ENCODE measurements at regions not wholly inside any gene's neighbourhood (a gene's known extent, or its start where the extent isn't known, plus 50 kb on each side); places are given as distances from the start of the nearest gene placed in this dataset.

DNA sequence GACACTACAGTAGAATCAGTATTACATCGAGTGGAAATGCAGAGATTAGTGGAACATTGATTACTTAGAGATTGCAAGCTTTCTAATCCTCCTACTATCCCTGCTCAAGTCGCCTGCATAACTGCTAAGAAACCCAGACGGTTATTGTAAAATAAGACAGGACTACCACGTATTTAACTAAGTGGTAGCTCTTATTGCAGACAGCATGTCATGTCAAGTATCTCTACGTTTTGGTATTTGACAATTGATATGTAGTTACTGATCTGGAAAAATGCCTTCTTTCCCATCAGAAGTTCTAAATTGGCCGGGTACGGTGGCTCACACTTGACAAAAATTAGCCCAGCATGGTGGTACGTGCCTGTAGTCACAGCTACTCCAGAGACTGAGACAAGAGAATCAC is 404.1 kb downstream of the CBLN2 start:
- no peak overlapping the region for H3K4me3 ChIP-seq
- no peak for DNase-seq (ENCODE audit: low read depth in 1 of 2, low spot score in 1 of 2)
- no peaks in the 10 kb centered on the region for H3K4me1 ChIP-seq (ENCODE audit: low read depth)
- no peaks in the 10 kb centered on the region for H3K27me3 ChIP-seq
- H3K36me3 ChIP-seq: no peaks in the 10 kb centered on the region
- TF ChIP-seq, protein P1, sequence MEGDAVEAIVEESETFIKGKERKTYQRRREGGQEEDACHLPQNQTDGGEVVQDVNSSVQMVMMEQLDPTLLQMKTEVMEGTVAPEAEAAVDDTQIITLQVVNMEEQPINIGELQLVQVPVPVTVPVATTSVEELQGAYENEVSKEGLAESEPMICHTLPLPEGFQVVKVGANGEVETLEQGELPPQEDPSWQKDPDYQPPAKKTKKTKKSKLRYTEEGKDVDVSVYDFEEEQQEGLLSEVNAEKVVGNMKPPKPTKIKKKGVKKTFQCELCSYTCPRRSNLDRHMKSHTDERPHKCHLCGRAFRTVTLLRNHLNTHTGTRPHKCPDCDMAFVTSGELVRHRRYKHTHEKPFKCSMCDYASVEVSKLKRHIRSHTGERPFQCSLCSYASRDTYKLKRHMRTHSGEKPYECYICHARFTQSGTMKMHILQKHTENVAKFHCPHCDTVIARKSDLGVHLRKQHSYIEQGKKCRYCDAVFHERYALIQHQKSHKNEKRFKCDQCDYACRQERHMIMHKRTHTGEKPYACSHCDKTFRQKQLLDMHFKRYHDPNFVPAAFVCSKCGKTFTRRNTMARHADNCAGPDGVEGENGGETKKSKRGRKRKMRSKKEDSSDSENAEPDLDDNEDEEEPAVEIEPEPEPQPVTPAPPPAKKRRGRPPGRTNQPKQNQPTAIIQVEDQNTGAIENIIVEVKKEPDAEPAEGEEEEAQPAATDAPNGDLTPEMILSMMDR (IDR thresholded peaks at IDR 0.05; ENCODE audit: low read depth, low read length): no peak
- H3K9me3 ChIP-seq (ENCODE audit: low read depth): no peaks in the 10 kb centered on the region
- no peak overlapping the region for H3K27ac ChIP-seq

DNA sequence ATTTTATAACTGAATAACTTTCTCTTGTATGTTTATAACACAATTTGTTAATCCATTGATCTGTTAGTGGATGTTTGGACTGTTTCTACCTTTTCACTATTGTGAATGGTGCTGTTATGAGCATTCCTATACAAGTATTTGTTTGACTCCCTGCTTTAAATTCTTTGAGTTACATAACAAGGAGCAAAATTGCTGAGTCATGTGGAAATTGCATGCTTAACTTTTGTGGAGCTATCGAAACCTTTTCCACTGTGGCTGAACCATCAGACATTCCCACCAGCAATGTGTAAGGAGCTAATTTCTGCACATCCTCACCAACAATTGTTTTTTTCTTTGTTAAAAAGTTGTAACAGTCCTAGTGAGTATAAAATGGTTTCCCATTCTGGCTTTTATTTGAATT is 415.5 kb downstream of the CBLN2 start:
- Histone ChIP-seq H3K4me1 (ENCODE audit: low read depth) (no peaks in the 10 kb centered on the region), H3K9me3 (ENCODE audit: low read depth) (no peaks in the 10 kb centered on the region), H3K27me3 (no peaks in the 10 kb centered on the region), H3K4me3 (no peak overlapping the region), H3K27ac (no peak overlapping the region), H3K36me3 (no peaks in the 10 kb centered on the region)
- DNase-seq (ENCODE audit: low read depth in 1 of 2, low spot score in 1 of 2): no peak
- TF ChIP-seq, protein P1 (IDR thresholded peaks at IDR 0.05; ENCODE audit: low read depth, low read length): no peak

DNA sequence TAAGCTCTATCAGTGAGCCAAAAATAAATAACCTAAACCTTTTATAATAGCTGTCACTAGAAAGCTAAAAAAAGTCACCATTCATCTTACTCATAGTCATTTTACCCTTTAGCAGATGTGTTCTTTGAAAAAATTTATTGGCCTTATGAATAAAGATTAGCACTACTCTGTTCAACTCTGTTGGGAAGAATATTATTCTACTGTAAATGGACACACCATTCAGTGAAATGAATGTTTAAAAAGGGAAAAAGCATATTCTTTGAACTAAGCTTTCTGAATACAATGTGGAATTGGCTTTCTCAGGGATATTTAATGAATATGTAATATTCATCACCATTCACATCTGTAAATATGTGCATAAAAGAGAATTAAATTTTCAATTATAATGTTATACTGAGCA is 422.0 kb downstream of the CBLN2 start:
- H3K27ac ChIP-seq: no peak overlapping the region

DNA sequence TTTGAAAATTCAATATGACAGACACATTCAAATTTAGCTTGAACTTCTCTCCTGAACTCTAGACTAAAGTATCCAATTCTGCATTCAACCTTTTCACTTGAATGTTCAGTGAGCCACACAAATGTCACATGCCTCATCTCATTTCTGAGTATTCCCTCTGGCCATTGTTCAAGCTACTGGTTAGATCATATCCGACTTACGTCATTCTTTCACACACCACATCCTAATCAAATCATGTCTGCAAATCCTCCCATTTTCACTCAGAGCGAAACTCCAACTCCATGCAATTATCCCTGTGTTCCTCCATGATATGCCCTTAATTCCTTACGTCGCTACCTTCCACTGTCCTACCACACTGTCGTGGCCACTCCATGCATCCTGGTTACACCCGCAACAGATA is 425.1 kb downstream of the CBLN2 start:
- H3K4me1 ChIP-seq (ENCODE audit: low read depth): no peaks in the 10 kb centered on the region
- no peaks in the 10 kb centered on the region for H3K27me3 ChIP-seq
- TF ChIP-seq, protein P1 (IDR thresholded peaks at IDR 0.05; ENCODE audit: low read depth, low read length): no peak
- H3K27ac ChIP-seq: no peak overlapping the region
- no peak overlapping the region for H3K4me3 ChIP-seq
- no peaks in the 10 kb centered on the region for H3K9me3 ChIP-seq (ENCODE audit: low read depth)
- no peak for DNase-seq (ENCODE audit: low read depth in 1 of 2, low spot score in 1 of 2)
- no peaks in the 10 kb centered on the region for H3K36me3 ChIP-seq

More for the DNA sequence above, 422.0 kb downstream of the CBLN2 start:
- H3K9me3 ChIP-seq (ENCODE audit: low read depth): no peaks in the 10 kb centered on the region
- H3K4me3 ChIP-seq: no peak overlapping the region
- H3K36me3 ChIP-seq: no peaks in the 10 kb centered on the region
- no peak for DNase-seq (ENCODE audit: low read depth in 1 of 2, low spot score in 1 of 2)
- TF ChIP-seq, protein P1 (IDR thresholded peaks at IDR 0.05; ENCODE audit: low read depth, low read length): no peak
- no peaks in the 10 kb centered on the region for H3K27me3 ChIP-seq
- H3K4me1 ChIP-seq (ENCODE audit: low read depth): no peaks in the 10 kb centered on the region

DNA sequence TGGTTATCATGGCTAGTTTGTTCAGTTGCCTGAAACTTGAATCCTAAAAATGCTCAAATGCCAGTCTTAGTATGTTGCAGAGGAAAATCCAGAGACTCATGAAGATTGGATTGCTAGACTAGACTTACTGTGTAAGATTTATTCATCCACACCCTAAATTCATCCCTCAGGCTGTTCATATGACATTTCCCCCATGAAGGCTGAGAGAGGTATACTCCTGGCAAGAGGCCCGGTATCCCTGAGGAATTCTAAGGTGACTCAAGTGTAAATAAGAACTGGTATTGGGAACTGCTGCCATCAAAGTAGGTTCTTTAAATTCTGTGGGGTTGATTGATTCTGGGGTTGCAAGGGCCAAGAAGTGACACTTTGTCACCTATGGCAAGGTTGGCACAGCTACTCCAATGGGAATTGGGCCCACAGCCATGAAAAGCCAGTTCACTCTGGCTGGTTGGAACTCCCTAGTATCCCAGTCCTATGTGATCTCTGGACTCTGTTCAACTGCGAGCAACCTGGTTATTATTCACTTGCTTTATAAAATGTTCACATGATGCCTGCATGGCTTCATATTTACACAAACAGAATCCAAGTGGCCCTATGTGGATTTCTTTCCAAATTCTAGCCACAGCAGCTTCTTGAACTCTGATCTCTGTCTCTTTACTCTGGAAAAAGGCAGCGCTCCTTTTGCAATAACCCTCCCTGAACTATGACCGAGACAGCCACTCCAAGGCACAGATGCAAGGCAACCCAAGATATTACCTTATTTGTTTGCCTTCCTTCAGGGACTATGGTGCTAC is 429.1 kb downstream of the CBLN2 start:
- Histone ChIP-seq H3K36me3 (no peaks in the 10 kb centered on the region), H3K4me3 (no peak overlapping the region), H3K4me1 (ENCODE audit: low read depth) (no peaks in the 10 kb centered on the region), H3K9me3 (ENCODE audit: low read depth) (no peaks in the 10 kb centered on the region), H3K27me3 (no peaks in the 10 kb centered on the region), H3K27ac (no peak overlapping the region)
- TF ChIP-seq, protein P1 (IDR thresholded peaks at IDR 0.05; ENCODE audit: low read depth, low read length): no peak
- DNase-seq (ENCODE audit: low read depth in 1 of 2, low spot score in 1 of 2): no peak

All from cardiac muscle cell (in vitro differentiated cells and primary cell).